Upper lobe of left lung (tissue), 6 donors: ENCODE measurements at regions not wholly inside any gene's neighbourhood (a gene's known extent, or its start where the extent isn't known, plus 50 kb on each side); places are given as distances from the start of the nearest gene placed in this dataset.

Source experiments
- ATAC-seq, 2 donors: fragments of 200-7000 bp; cut with Tn5 transposase; one replicate each; pipeline ENCODE4 v1.9.1; 2022; ENCODE audit warnings: mild to moderate bottlenecking in 2 of 2, moderate library complexity in 2 of 2; ENCODE audit not compliant: low FRiP score in 2 of 2
- DNase-seq, 2 donors: peaks; one replicate each; pipeline ENCODE4 v3.0.0-alpha.2; 2019 to 2020
- H3K27ac ChIP-seq, 4 donors: fragments of 200-600 bp; sonication (generic); one replicate each; pipeline ENCODE4 v1.5.1; 2016 to 2019
- H3K27me3 ChIP-seq, 4 donors: fragments of 200-600 bp; sonication (generic); one replicate each; pipeline ENCODE4 v1.5.1; 2017 to 2019
- H3K36me3 ChIP-seq, 4 donors: fragments of 200-600 bp; sonication (generic); one replicate each; pipeline ENCODE4 v1.5.1; 2016 to 2019
- H3K4me1 ChIP-seq, 4 donors: fragments of 200-600 bp; sonication (generic); one replicate each; pipeline ENCODE4 v1.5.1; 2018 to 2019
- H3K4me3 ChIP-seq, 4 donors: fragments of 200-600 bp; sonication (generic); one replicate each; pipeline ENCODE4 v1.5.1; 2017 to 2019; ENCODE audit warnings: mild to moderate bottlenecking in 2 of 4, moderate library complexity in 1 of 4
- H3K9me3 ChIP-seq, 4 donors: fragments of 200-600 bp; sonication (generic); one replicate each; pipeline ENCODE4 v1.5.1; 2018 to 2019
- CTCF ChIP-seq, 6 experiments: fragments of 450-650 bp in 4 of 6; fragments of 200-600 bp in 2 of 6; sonication (generic) in 2 of 6; IDR thresholded peaks; one replicate each; pipeline ENCODE4 v1.5.1; 2016 to 2019; ENCODE audit warnings: antibody characterized with exemption in 6 of 6
- EP300 ChIP-seq, 4 donors: sonication (generic); formaldehyde crosslinking; IDR thresholded peaks; one replicate each; pipeline ENCODE4 v1.5.1; 2017; ENCODE audit warnings: antibody characterized with exemption in 4 of 4, control low read depth in 2 of 4
- POLR2A ChIP-seq, 4 donors: fragments of 450-650 bp; IDR thresholded peaks; one replicate each; pipeline ENCODE4 v1.5.1; 2016 to 2017; ENCODE audit warnings: antibody characterized with exemption in 4 of 4, mild to moderate bottlenecking in 2 of 4
- POLR2AphosphoS5 ChIP-seq, 2 donors: sonication (generic); formaldehyde crosslinking; IDR thresholded peaks; one replicate each; pipeline ENCODE4 v1.5.1; 2017; ENCODE audit warnings: antibody characterized with exemption in 2 of 2
- WGBS, 2 donors: methylation state at CpG; one replicate each; pipeline ENCODE4 v1.1.5; 2017 to 2018; 5-methylcytosine and 5-hydroxymethylcytosine counted together
- donor health status: DM: no; HTN: no; CAD: no; lungs with moderate emphysema.
- donor health status: DM: no; HTN: yes; CAD: no; lungs with severe emphysema.

GRCh38 chr9:109956717-109957440 is 176.9 kb downstream of the PALM2AKAP2 start:
- TF ChIP-seq CTCF (IDR thresholded peaks at IDR 0.05) = no peak
- no peak for TF ChIP-seq POLR2A (IDR thresholded peaks at IDR 0.05)
- no peak for TF ChIP-seq POLR2AphosphoS5 (IDR thresholded peaks at IDR 0.05)
- TF ChIP-seq EP300 (IDR thresholded peaks at IDR 0.05) = no peak

GRCh38 chr9:109959679-109960078 is 179.7 kb downstream of the PALM2AKAP2 start:
- H3K4me1 ChIP-seq = peaks cover 0 to 3% (median 0%) of the 10 kb centered on the region in 4 donors
- DNase-seq (no peak), ATAC-seq (no peak)
- no peaks in the 10 kb centered on the region for H3K27me3 ChIP-seq
- H3K27ac ChIP-seq = no peak overlapping the region
- TF ChIP-seq POLR2AphosphoS5 (IDR thresholded peaks at IDR 0.05) (no peak), POLR2A (IDR thresholded peaks at IDR 0.05) (no peak), EP300 (IDR thresholded peaks at IDR 0.05) (no peak), CTCF (IDR thresholded peaks at IDR 0.05) (no peak)
- H3K36me3 ChIP-seq = no peaks in the 10 kb centered on the region
- no peak overlapping the region for H3K4me3 ChIP-seq
- no peaks in the 10 kb centered on the region for H3K9me3 ChIP-seq
- WGBS, 2 donors = 90 to 93% methylated on average over 4 of the region's 4 CpGs

More at GRCh38 chr9:109956717-109957440, 176.9 kb downstream of the PALM2AKAP2 start:
- 36 to 44% methylated on average over 9 of the region's 9 CpGs for WGBS, 2 donors
- no peak overlapping the region for H3K27ac ChIP-seq
- H3K4me1 ChIP-seq = peaks cover 0 to 3% (median 0%) of the 10 kb centered on the region in 4 donors
- ATAC-seq = no peak
- no peak for DNase-seq
- no peaks in the 10 kb centered on the region for H3K36me3 ChIP-seq
- no peaks in the 10 kb centered on the region for H3K27me3 ChIP-seq
- H3K9me3 ChIP-seq = no peaks in the 10 kb centered on the region
- H3K4me3 ChIP-seq = no peak overlapping the region

GRCh38 chr9:109961626-109962025 is 181.6 kb downstream of the PALM2AKAP2 start:
- no peak overlapping the region for H3K4me3 ChIP-seq
- ATAC-seq (no peak), DNase-seq (no peak)
- peaks cover 0 to 3% (median under 1%) of the 10 kb centered on the region in 4 donors for H3K4me1 ChIP-seq
- H3K27ac ChIP-seq = no peak overlapping the region
- TF ChIP-seq CTCF (IDR thresholded peaks at IDR 0.05) (no peak), EP300 (IDR thresholded peaks at IDR 0.05) (no peak), POLR2AphosphoS5 (IDR thresholded peaks at IDR 0.05) (no peak), POLR2A (IDR thresholded peaks at IDR 0.05) (no peak)
- no peaks in the 10 kb centered on the region for H3K36me3 ChIP-seq
- H3K27me3 ChIP-seq = no peaks in the 10 kb centered on the region
- no peaks in the 10 kb centered on the region for H3K9me3 ChIP-seq
- 59 to 60% methylated on average over 2 of the region's 2 CpGs for WGBS, 2 donors

GRCh38 chr9:109962215-109962614 is 182.2 kb downstream of the PALM2AKAP2 start:
- H3K27ac ChIP-seq = no peak overlapping the region
- TF ChIP-seq EP300 (IDR thresholded peaks at IDR 0.05) (no peak), POLR2AphosphoS5 (IDR thresholded peaks at IDR 0.05) (no peak), CTCF (IDR thresholded peaks at IDR 0.05) (no peak), POLR2A (IDR thresholded peaks at IDR 0.05) (no peak)
- no peaks in the 10 kb centered on the region for H3K27me3 ChIP-seq
- no peak overlapping the region for H3K4me3 ChIP-seq
- DNase-seq (no peak), ATAC-seq (no peak)
- H3K36me3 ChIP-seq = no peaks in the 10 kb centered on the region
- peaks cover 0 to 9% (median 5%) of the 10 kb centered on the region in 4 donors for H3K4me1 ChIP-seq
- no peaks in the 10 kb centered on the region for H3K9me3 ChIP-seq

GRCh38 chr9:109963079-109963478 is 183.1 kb downstream of the PALM2AKAP2 start:
- no peaks in the 10 kb centered on the region for H3K9me3 ChIP-seq
- no peaks in the 10 kb centered on the region for H3K36me3 ChIP-seq
- 47 to 51% methylated on average over 2 of the region's 2 CpGs for WGBS, 2 donors
- peaks cover 4 to 18% (median 14%) of the 10 kb centered on the region in 4 donors for H3K4me1 ChIP-seq
- no peaks in the 10 kb centered on the region for H3K27me3 ChIP-seq
- no peak for TF ChIP-seq POLR2AphosphoS5 (IDR thresholded peaks at IDR 0.05)
- TF ChIP-seq CTCF (IDR thresholded peaks at IDR 0.05) = no peak
- no peak for TF ChIP-seq POLR2A (IDR thresholded peaks at IDR 0.05)
- TF ChIP-seq EP300 (IDR thresholded peaks at IDR 0.05) = no peak
- ATAC-seq (no peak), DNase-seq (no peak)
- no peak overlapping the region for H3K27ac ChIP-seq
- no peak overlapping the region for H3K4me3 ChIP-seq
